ENCODE measurements at regions not wholly inside any gene's neighbourhood (a gene's known extent, or its start where the extent isn't known, plus 50 kb on each side); places are given as distances from the start of the nearest gene placed in this dataset.

- no peak for ATAC-seq
- Histone ChIP-seq H3K9me3 (no peaks in the 10 kb centered on the region), H3K4me3 (no peak overlapping the region), H3K27ac (no peak overlapping the region), H3K36me3 (no peaks in the 10 kb centered on the region), H3K4me1 (no peaks in the 10 kb centered on the region), H3K27me3 (no peaks in the 10 kb centered on the region)
- intact Hi-C loops (cut with DNase I): no loop called here
- TF ChIP-seq, protein P1, sequence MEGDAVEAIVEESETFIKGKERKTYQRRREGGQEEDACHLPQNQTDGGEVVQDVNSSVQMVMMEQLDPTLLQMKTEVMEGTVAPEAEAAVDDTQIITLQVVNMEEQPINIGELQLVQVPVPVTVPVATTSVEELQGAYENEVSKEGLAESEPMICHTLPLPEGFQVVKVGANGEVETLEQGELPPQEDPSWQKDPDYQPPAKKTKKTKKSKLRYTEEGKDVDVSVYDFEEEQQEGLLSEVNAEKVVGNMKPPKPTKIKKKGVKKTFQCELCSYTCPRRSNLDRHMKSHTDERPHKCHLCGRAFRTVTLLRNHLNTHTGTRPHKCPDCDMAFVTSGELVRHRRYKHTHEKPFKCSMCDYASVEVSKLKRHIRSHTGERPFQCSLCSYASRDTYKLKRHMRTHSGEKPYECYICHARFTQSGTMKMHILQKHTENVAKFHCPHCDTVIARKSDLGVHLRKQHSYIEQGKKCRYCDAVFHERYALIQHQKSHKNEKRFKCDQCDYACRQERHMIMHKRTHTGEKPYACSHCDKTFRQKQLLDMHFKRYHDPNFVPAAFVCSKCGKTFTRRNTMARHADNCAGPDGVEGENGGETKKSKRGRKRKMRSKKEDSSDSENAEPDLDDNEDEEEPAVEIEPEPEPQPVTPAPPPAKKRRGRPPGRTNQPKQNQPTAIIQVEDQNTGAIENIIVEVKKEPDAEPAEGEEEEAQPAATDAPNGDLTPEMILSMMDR (IDR thresholded peaks at IDR 0.05): no peak
- DNase-seq: no peak
Observed at GRCh38 chr3:55341502-55342031, 145.5 kb downstream of the WNT5A start.

DNA sequence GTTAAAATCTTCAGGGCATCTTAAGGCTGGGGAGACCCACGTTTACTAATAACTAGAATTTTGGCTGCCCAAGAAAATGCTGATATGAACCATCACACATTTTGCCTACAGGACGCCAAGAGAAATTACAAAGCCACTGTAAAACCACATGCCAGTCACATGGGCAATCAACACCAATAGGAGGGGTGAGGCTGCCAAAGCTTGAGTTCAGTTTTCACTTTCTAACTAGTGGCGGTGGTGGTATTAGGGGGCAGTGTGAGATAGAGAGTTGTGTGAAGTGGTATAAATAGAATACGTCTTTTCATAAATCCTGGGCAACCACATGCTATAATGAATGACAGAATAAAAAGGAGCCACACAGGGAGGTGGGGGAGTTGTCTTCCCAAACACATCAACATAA is 147.3 kb downstream of the WNT5A start:
- Histone ChIP-seq H3K4me1 (no peaks in the 10 kb centered on the region), H3K27me3 (no peaks in the 10 kb centered on the region), H3K4me3 (no peak overlapping the region), H3K9me3 (no peaks in the 10 kb centered on the region), H3K27ac (no peak overlapping the region), H3K36me3 (no peaks in the 10 kb centered on the region)
- DNase-seq (no peak), ATAC-seq (no peak)
- TF ChIP-seq, protein P1 (IDR thresholded peaks at IDR 0.05): no peak
- intact Hi-C loops (cut with DNase I): no loop called here

DNA sequence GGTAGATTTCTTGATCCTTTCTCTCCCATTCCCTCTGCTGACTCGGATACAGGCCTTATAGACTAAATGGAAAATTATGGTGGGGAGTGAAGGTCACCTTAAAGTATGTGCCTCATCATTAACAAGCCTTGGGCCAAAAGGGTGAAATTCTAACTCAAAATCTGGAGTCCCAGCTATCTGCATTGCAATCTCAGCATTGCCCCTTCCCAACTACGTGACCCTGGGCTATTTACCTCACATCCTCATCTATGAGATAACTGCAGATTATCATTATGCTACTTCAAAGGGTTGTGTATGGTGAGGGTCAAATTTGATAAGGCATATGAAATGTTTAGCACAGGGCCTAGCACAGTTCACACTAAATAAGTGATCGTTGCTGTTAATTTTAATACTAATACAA is 147.7 kb downstream of the WNT5A start:
- Histone ChIP-seq H3K27me3 (no peaks in the 10 kb centered on the region), H3K4me3 (no peak overlapping the region), H3K36me3 (no peaks in the 10 kb centered on the region), H3K27ac (no peak overlapping the region), H3K4me1 (no peaks in the 10 kb centered on the region), H3K9me3 (no peaks in the 10 kb centered on the region)
- ATAC-seq: no peak
- intact Hi-C loops (cut with DNase I): no loop called here
- TF ChIP-seq, protein P1 (IDR thresholded peaks at IDR 0.05): no peak
- no peak for DNase-seq

DNA sequence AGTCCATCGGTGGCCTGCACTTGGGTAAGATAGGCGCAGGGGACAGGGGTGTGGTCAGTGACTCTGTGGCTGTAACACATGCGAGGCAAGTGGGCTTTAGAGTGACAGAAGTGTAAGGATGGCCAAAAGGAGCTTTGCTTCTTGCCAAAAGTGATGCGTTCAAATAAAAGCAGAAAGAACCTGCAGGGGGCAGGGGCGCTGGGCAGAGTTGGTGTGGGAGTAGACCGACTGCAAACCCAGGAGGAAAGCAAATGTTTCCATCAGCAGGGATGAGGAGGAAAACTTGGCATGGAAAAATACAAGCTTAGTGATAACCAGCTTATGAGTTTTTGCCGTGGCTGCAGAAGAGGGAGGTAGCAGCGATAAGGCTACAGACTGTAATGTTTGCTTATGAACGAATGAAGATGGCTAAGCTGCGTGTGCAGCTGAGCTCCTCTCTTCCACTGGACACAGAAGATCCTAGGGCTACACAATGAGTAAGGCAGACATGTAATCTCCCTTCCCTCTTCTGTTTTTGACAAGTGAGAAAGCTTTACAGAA is 149.4 kb downstream of the WNT5A start:
- Histone ChIP-seq H3K4me3 (no peak overlapping the region), H3K27me3 (no peaks in the 10 kb centered on the region), H3K4me1 (no peaks in the 10 kb centered on the region), H3K36me3 (no peaks in the 10 kb centered on the region), H3K27ac (no peak overlapping the region), H3K9me3 (no peaks in the 10 kb centered on the region)
- ATAC-seq (no peak), DNase-seq (no peak)
- intact Hi-C loops (cut with DNase I): no loop called here
- TF ChIP-seq, protein P1 (IDR thresholded peaks at IDR 0.05): no peak

DNA sequence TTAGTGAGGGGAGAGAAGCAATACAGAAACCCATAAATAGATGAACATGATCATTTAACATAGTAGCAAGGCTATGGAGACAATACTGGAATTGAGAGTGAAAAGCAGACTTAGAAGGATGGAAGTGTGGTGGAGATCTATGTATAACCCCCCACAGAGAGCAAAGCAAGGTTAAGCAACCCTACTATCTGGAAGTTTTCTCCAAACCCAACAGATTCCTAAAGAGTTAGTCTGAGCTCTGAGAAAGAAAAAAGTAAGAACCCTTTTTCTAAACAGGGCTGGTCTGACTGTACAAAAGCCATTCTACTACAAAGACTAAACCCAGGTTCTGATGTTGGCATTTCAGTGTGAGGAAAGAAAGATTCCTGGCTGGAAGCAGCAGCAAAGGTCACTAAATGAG is 153.2 kb downstream of the WNT5A start:
- no peak overlapping the region for H3K27ac ChIP-seq
- no peak for ATAC-seq

More for the DNA sequence above, 153.2 kb downstream of the WNT5A start:
- DNase-seq: no peak
- Histone ChIP-seq H3K27me3 (no peaks in the 10 kb centered on the region), H3K4me3 (no peak overlapping the region), H3K4me1 (no peaks in the 10 kb centered on the region), H3K36me3 (no peaks in the 10 kb centered on the region), H3K9me3 (no peaks in the 10 kb centered on the region)
- TF ChIP-seq, protein P1 (IDR thresholded peaks at IDR 0.05): no peak
- intact Hi-C loops (cut with DNase I): no loop called here

All from upper lobe of right lung (tissue), 1 donor.